ENCODE measurements at regions not wholly inside any gene's neighbourhood (a gene's known extent, or its start where the extent isn't known, plus 50 kb on each side); places are given as distances from the start of the nearest gene placed in this dataset.

- no peak for DNase-seq (ENCODE audit: low read depth in 2 of 2)
Observed at GRCh38 chr7:24199978-24200377, 84.0 kb upstream of the NPY start.

GRCh38 chr7:24200407-24200966, 83.5 kb upstream of the NPY start:
- no peak for DNase-seq (ENCODE audit: low read depth in 2 of 2)

DNA sequence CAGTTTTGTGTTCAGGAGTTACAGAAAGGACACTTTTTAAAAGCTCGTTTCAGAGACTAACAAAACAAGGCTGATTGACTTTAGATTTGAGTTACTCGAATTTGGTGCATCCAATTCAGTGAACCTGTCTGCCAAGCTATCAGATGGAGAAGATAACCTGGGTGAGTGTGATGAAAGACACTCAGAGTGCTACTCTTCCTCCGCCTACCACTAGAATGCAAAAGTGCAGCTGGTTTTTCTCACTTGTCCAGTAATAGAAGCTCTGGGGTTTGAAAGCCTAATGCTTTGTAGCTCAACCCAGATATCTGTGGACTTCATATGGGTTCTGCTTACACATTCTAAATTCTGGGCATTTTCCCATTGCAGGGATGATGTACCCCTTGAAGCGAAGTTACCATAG, 82.8 kb upstream of the NPY start:
- DNase-seq (ENCODE audit: low read depth in 2 of 2), result no peak

- DNase-seq (ENCODE audit: low read depth in 2 of 2), result no peak
Observed at GRCh38 chr7:24212073-24212472, 71.9 kb upstream of the NPY start.

GRCh38 chr7:24213311-24213710, 70.7 kb upstream of the NPY start:
- DNase-seq (ENCODE audit: low read depth in 2 of 2), result no peak

- DNase-seq (ENCODE audit: low read depth in 2 of 2), result no peak
Observed at GRCh38 chr7:24214670-24215069, 69.3 kb upstream of the NPY start.

GRCh38 chr7:24216576-24217125, 67.3 kb upstream of the NPY start:
- no peak for DNase-seq (ENCODE audit: low read depth in 2 of 2)

- DNase-seq (ENCODE audit: low read depth in 2 of 2), result no peak
Observed at GRCh38 chr7:24221500-24221899, 62.5 kb upstream of the NPY start.

DNA sequence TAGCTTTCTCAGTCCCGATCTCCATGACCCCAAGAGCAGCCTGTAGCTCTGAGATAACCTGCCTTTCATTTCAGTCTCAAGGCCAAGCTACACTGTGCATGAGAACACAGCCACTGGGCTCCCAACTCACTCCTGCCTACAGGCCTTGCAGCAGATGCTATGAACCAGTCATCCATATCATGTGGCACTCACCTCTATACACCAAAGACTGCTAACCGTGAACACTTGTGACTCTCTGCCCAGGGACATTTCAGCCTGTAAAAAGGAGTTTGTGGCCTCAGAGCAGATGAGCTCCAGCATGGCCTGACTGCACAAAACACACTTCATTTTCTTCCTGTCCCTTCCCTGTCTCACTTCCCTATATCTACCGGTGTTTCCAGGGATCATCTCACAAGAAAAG, 56.9 kb upstream of the NPY start:
- DNase-seq (ENCODE audit: low read depth in 2 of 2), result no peak

GRCh38 chr7:24227603-24228359, 56.2 kb upstream of the NPY start:
- DNase-seq (ENCODE audit: low read depth in 2 of 2), result peak in 1 of 2 donors; percentile 2

GRCh38 chr7:24229481-24230226, 54.3 kb upstream of the NPY start:
- no peak for DNase-seq (ENCODE audit: low read depth in 2 of 2)

DNA sequence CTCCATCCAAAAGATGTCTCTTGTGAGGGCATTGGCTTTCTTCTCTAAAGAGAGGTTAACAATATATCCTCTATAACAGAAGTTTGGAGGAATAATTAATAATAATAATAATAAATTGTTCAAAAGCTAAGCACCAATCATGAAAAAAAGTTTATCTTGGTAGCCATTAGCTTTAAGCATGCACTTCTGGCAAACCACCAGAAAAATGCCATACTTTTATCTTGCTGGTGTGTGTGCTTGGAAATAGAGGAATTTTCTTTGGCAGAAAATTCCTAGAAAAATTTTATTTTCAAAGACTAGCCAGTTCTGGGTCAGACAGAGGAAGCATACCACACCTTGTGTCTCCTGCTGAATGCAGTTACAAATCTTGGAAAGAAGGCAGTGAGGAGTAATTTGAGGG, 52.5 kb upstream of the NPY start:
- no peak for DNase-seq (ENCODE audit: low read depth in 2 of 2)

- no peak for DNase-seq (ENCODE audit: low read depth in 2 of 2)
Observed at GRCh38 chr7:24233386-24233785, 50.6 kb upstream of the NPY start.
